OCI-LY3 (cell line): ENCODE measurements at regions not wholly inside any gene's neighbourhood (a gene's known extent, or its start where the extent isn't known, plus 50 kb on each side); places are given as distances from the start of the nearest gene placed in this dataset.

Experiments used
- H2AFZ ChIP-seq: fragments of 200-600, 300-600 bp; shearing (Covaris generic); 2 replicates; pipeline ENCODE4 v1.6.0; 2014; ENCODE audit warnings: antibody characterized with exemption, low read depth, low read length
- H3K27ac ChIP-seq: fragments of 200-600, 300-600 bp; sonication (generic); 2 replicates; pipeline ENCODE4 v1.5.1; 2014; ENCODE audit warnings: mild to moderate bottlenecking, low read length, moderate library complexity, mixed read lengths
- H3K27me3 ChIP-seq: fragments of 200-600, 300-600 bp; sonication (generic); 2 replicates; pipeline ENCODE4 v1.6.1; 2014; ENCODE audit warnings: low read depth, low read length, mixed read lengths
- H3K36me3 ChIP-seq: fragments of 200-600, 300-600 bp; sonication (generic); replicated peaks from 2 replicates; pipeline ENCODE3; 2014; ENCODE audit warnings: low read depth, low read length, mixed read lengths
- H3K4me1 ChIP-seq: fragments of 300-600, 200-600 bp; sonication (generic); 2 replicates; pipeline ENCODE4 v1.6.1; 2014; ENCODE audit warnings: low read length, mixed read lengths
- H3K4me2 ChIP-seq: fragments of 200-600, 300-600 bp; sonication (generic); 2 replicates; pipeline ENCODE4 v1.6.1; 2014; ENCODE audit warnings: low read length, mixed read lengths
- H3K4me3 ChIP-seq: fragments of 300-600, 200-600 bp; sonication (generic); 2 replicates; pipeline ENCODE4 v1.5.1; 2014; ENCODE audit warnings: antibody characterized with exemption, mild to moderate bottlenecking, low read length, moderate library complexity
- H3K79me2 ChIP-seq: fragments of 300-600, 200-600 bp; shearing (Covaris generic); 2 replicates; pipeline ENCODE4 v1.6.1; 2014; ENCODE audit warnings: mild to moderate bottlenecking, low read length, mixed read lengths
- H3K9ac ChIP-seq: fragments of 300-600, 200-600 bp; shearing (Covaris generic); 2 replicates; pipeline ENCODE4 v1.6.0; 2014; ENCODE audit warnings: mild to moderate bottlenecking, low read length, moderate library complexity
- H3K9me3 ChIP-seq: fragments of 200-600, 300-600 bp; shearing (Covaris generic); 2 replicates; pipeline ENCODE4 v1.6.1; 2014; ENCODE audit warnings: low read length, mixed read lengths; ENCODE audit not compliant: insufficient read depth
- H4K20me1 ChIP-seq: fragments of 200-600, 300-600 bp; sonication (generic); 2 replicates; pipeline ENCODE4 v1.6.1; 2016; ENCODE audit warnings: low read length, mixed read lengths; ENCODE audit not compliant: insufficient read depth
- CTCF ChIP-seq: fragments of 200-600, 300-600 bp; sonication (generic); IDR thresholded peaks from 2 replicates; pipeline ENCODE4 v1.5.1; 2014; ENCODE audit warnings: antibody characterized with exemption, low read length, low read depth
- EZH2phosphoT487 ChIP-seq: fragments of 200-600 bp; shearing (Covaris generic); IDR thresholded peaks from 2 replicates; pipeline ENCODE4 v1.6.1; 2018; ENCODE audit warnings: antibody characterized with exemption, mixed run types, low read depth

GRCh38 chr1:80624682-80625081, 1176.1 kb upstream of the ADGRL2 start:
- Histone ChIP-seq H3K36me3 (no peaks in the 10 kb centered on the region), H3K9me3 (no peaks in the 10 kb centered on the region), H2AFZ (no peak overlapping the region), H4K20me1 (no peaks in the 10 kb centered on the region), H3K4me2 (no peak overlapping the region), H3K27ac (no peak overlapping the region), H3K9ac (no peak overlapping the region), H3K27me3 (no peaks in the 10 kb centered on the region), H3K79me2 (no peaks in the 10 kb centered on the region), H3K4me3 (no peak overlapping the region), H3K4me1 (no peaks in the 10 kb centered on the region)
- TF ChIP-seq CTCF (no peak), EZH2phosphoT487 (no peak)

GRCh38 chr1:80607064-80607463, 1193.7 kb upstream of the ADGRL2 start:
- TF ChIP-seq CTCF (no peak), EZH2phosphoT487 (no peak)
- Histone ChIP-seq H3K9me3 (no peaks in the 10 kb centered on the region), H3K27me3 (no peaks in the 10 kb centered on the region)

GRCh38 chr1:80594013-80594412, 1206.7 kb upstream of the ADGRL2 start:
- no peak for TF ChIP-seq EZH2phosphoT487
- no peak for TF ChIP-seq CTCF
- Histone ChIP-seq H3K4me2 (no peak overlapping the region), H3K9me3 (no peaks in the 10 kb centered on the region), H4K20me1 (no peaks in the 10 kb centered on the region), H3K9ac (no peak overlapping the region), H3K4me1 (no peaks in the 10 kb centered on the region), H3K27me3 (no peaks in the 10 kb centered on the region), H3K79me2 (no peaks in the 10 kb centered on the region), H2AFZ (no peak overlapping the region), H3K27ac (no peak overlapping the region), H3K36me3 (no peaks in the 10 kb centered on the region), H3K4me3 (no peak overlapping the region)

More at GRCh38 chr1:80607064-80607463, 1193.7 kb upstream of the ADGRL2 start:
- no peak overlapping the region for H3K9ac ChIP-seq
- H3K36me3 ChIP-seq, result no peaks in the 10 kb centered on the region
- no peaks in the 10 kb centered on the region for H4K20me1 ChIP-seq
- H3K4me3 ChIP-seq, result no peak overlapping the region
- no peak overlapping the region for H3K27ac ChIP-seq
- H3K79me2 ChIP-seq, result no peaks in the 10 kb centered on the region
- H3K4me1 ChIP-seq, result no peaks in the 10 kb centered on the region
- H2AFZ ChIP-seq, result no peak overlapping the region
- H3K4me2 ChIP-seq, result no peak overlapping the region

GRCh38 chr1:80593197-80593596, 1207.5 kb upstream of the ADGRL2 start:
- H2AFZ ChIP-seq, result no peak overlapping the region
- H4K20me1 ChIP-seq, result no peaks in the 10 kb centered on the region
- no peaks in the 10 kb centered on the region for H3K9me3 ChIP-seq
- no peak overlapping the region for H3K4me3 ChIP-seq
- H3K4me2 ChIP-seq, result no peak overlapping the region
- no peaks in the 10 kb centered on the region for H3K79me2 ChIP-seq
- H3K27me3 ChIP-seq, result no peaks in the 10 kb centered on the region
- H3K9ac ChIP-seq, result no peak overlapping the region
- no peak overlapping the region for H3K27ac ChIP-seq
- no peaks in the 10 kb centered on the region for H3K36me3 ChIP-seq
- no peak for TF ChIP-seq CTCF
- no peak for TF ChIP-seq EZH2phosphoT487
- no peaks in the 10 kb centered on the region for H3K4me1 ChIP-seq
